GM10248 (cell line): ENCODE measurements at regions not wholly inside any gene's neighbourhood (a gene's known extent, or its start where the extent isn't known, plus 50 kb on each side); places are given as distances from the start of the nearest gene placed in this dataset.
"Not testable (repeated sequence)": the region's sequence is repeated elsewhere in the genome, so short reads cannot be mapped to it uniquely, and the experiment has no call there.

ENCODE experiments used
- CTCF ChIA-PET: fragments of 300-600 bp; sonication (Branson Sonifier 250); formaldehyde crosslinking; extraction: SDS; loops from one replicate; lab custom pipeline; 2021; ENCODE audit warnings: antibody characterized with exemption; lab: Yijun Ruan, JAX
- POLR2A ChIA-PET: fragments of 350-650 bp; sonication (Branson Sonifier 250); formaldehyde crosslinking; extraction: SDS; loops from one replicate; lab custom pipeline; 2020; ENCODE audit warnings: antibody characterized with exemption; lab: Yijun Ruan, JAX
- DNase-seq: peaks from one replicate; pipeline ENCODE4 v3.0.0; 2012; ENCODE audit errors: extremely low spot score
- CTCF ChIP-seq: IDR thresholded peaks from 2 replicates; pipeline ENCODE4 v1.5.1; 2012; ENCODE audit warnings: mild to moderate bottlenecking, low read depth; ENCODE audit errors: extremely low read depth, missing control alignments, control extremely low read depth

DNA sequence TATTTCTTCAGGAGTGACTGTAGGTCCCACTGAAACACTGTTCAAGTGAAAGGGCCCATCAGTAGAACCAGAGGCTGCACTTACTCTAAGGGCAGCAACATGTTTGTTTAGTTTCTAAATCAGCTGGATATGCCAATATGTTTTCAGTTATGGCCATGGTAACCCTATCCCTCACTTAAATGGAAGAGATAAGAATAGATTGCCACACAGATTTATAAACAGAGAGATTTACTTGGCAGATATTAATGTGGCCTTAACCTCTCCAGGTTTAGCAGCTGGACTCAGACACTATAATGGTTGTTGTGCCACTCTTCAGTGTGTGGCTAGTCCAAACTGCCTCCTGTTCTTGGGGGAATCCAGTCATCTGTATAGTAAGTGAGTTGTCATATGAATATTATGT is 354.1 kb downstream of the TEX13C start:
- no peak for DNase-seq
- TF ChIP-seq CTCF: no peak
- ChIA-PET CTCF (interaction anchor here (0.9 to 1.4 kb wide), 2 partner anchors 9 to 10 kb away, joined by 3 to 5 read pairs; no protein-coding TSS in a partner anchor), POLR2A (no interaction called here)

GRCh38 chrX:125678258-125678657 is 358.6 kb downstream of the TEX13C start:
- DNase-seq: no peak
- POLR2A ChIA-PET: no interaction called here
- no peak for TF ChIP-seq CTCF
- CTCF ChIA-PET: no interaction called here

DNA sequence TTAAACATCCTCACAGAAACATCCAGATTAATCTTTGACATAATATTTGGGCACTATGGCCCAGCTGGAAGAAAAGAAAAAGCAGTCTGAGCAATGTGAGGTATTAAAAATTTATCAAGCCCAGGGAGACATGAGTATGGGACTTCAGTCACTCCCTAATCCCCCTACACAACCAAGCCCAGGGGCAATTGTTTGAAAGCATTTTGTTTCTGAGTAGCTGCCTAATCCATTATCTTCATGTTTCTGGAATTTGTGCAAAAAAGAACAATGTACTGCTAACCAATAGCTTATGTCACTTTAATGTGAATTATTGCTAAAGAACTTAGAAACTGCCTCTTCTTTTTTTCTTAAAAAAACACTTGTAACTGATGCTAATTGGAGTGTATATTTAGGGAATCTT is 360.7 kb downstream of the TEX13C start:
- DNase-seq: no peak
- no peak for TF ChIP-seq CTCF
- CTCF ChIA-PET: no interaction called here
- POLR2A ChIA-PET: no interaction called here

- no peak for TF ChIP-seq CTCF
- DNase-seq: no peak
- POLR2A ChIA-PET: no interaction called here
- CTCF ChIA-PET: no interaction called here
Observed at GRCh38 chrX:125681058-125681457, 361.4 kb downstream of the TEX13C start.

GRCh38 chrX:125681507-125681906 is 361.8 kb downstream of the TEX13C start:
- ChIA-PET CTCF (no interaction called here), POLR2A (no interaction called here)
- TF ChIP-seq CTCF: no peak
- DNase-seq: no peak

DNA sequence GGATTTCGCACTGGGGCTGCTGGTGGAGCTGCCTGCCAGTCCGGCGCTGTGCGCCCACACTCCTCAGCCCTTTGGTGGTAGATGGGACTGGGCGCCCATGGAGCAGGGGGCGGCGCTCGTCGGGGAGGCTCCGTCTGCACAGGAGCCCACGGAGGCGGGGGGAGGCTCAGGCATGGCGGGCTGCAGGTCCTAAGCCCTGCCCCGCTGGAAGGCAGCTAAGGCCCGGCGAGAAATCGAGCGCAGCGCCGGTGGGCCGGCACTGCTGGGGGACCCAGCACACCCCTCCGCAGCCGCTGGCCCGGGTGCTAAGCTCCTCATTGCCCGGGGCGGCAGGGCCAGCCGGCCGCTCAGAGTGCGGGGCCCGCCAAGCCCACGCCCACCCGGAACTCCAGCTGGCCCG is 370.9 kb downstream of the TEX13C start:
- DNase-seq, POLR2A ChIA-PET, CTCF ChIA-PET: not testable (repeated sequence)

DNA sequence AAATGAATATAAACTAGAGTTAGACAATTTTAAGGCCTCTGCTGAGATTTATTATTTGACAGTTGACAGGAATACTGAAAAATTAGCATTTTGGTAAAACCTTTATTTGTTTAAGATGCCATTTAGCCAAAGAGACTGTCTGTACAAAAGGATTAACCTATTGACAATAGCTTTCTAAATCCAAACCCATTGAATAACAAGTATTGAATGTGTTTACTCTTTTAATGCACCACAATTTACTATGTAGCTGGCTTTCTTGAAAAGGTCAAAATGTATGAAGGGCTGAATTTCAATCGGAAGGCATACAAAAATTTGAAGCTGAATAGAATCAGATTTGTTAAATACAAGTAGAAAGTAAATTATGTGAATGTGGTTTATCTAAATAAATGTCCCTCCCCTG is 374.5 kb downstream of the TEX13C start:
- TF ChIP-seq CTCF: no peak
- ChIA-PET CTCF (interaction anchor here (1.1 to 2.1 kb wide), 2 partner anchors 11 to 14 kb away, joined by 3 to 5 read pairs; no protein-coding TSS in a partner anchor), POLR2A (no interaction called here)
- DNase-seq: no peak
